Karpas-422 (cell line): ENCODE measurements at regions not wholly inside any gene's neighbourhood (a gene's known extent, or its start where the extent isn't known, plus 50 kb on each side); places are given as distances from the start of the nearest gene placed in this dataset.
"Not testable (repeated sequence)": the region's sequence is repeated elsewhere in the genome, so short reads cannot be mapped to it uniquely, and the experiment has no call there.

ENCODE experiments used
- DNase-seq: peaks from one replicate; pipeline ENCODE4 v3.0.0-alpha.2; 2015
- H2AFZ ChIP-seq: fragments of 200-600 bp; sonication (generic); 2 replicates; pipeline ENCODE4 v1.6.1; 2014; ENCODE audit warnings: antibody characterized with exemption, low read length, mixed read lengths
- H3K27ac ChIP-seq: fragments of 200-600 bp; sonication (generic); 2 replicates; pipeline ENCODE4 v1.5.1; 2014; ENCODE audit warnings: mild to moderate bottlenecking, low read length, moderate library complexity
- H3K27me3 ChIP-seq: fragments of 200-600 bp; sonication (generic); 2 replicates; pipeline ENCODE4 v1.6.1; 2014; ENCODE audit warnings: low read length, mixed read lengths
- H3K36me3 ChIP-seq: fragments of 200-600 bp; sonication (generic); 2 replicates; pipeline ENCODE4 v1.6.1; 2014; ENCODE audit warnings: low read length, mixed read lengths; ENCODE audit not compliant: insufficient read depth
- H3K4me1 ChIP-seq: fragments of 200-600 bp; sonication (generic); 2 replicates; pipeline ENCODE4 v1.6.1; 2014; ENCODE audit warnings: mild to moderate bottlenecking, low read length, mixed read lengths
- H3K4me2 ChIP-seq: fragments of 200-600 bp; sonication (generic); 2 replicates; pipeline ENCODE4 v1.6.1; 2014; ENCODE audit warnings: low read length, low read depth, mild to moderate bottlenecking; ENCODE audit not compliant: poor library complexity, severe bottlenecking
- H3K4me3 ChIP-seq: fragments of 200-600 bp; sonication (generic); 2 replicates; pipeline ENCODE4 v1.5.1; 2014; ENCODE audit warnings: mild to moderate bottlenecking, antibody characterized with exemption, low read length, mixed read lengths
- H3K79me2 ChIP-seq: fragments of 200-600 bp; sonication (generic); 2 replicates; pipeline ENCODE4 v1.6.1; 2014; ENCODE audit warnings: mild to moderate bottlenecking, low read length, mixed read lengths
- H3K9ac ChIP-seq: fragments of 200-600 bp; sonication (generic); 2 replicates; pipeline ENCODE4 v1.6.0; 2014; ENCODE audit warnings: low read length
- H3K9me2 ChIP-seq: fragments of 200-600 bp; sonication (generic), shearing (Covaris generic); replicated peaks from 2 replicates; pipeline ENCODE4 v1.6.0; 2014; ENCODE audit warnings: mild to moderate bottlenecking, low read length, moderate library complexity; ENCODE audit not compliant: insufficient read depth
- H3K9me3 ChIP-seq: fragments of 300-700, 200-600 bp; sonication (generic); 2 replicates; pipeline ENCODE4 v1.6.1; 2014; ENCODE audit warnings: low read length, mixed read lengths
- H4K20me1 ChIP-seq: fragments of 200-600 bp; sonication (generic); 2 replicates; pipeline ENCODE4 v1.6.1; 2014; ENCODE audit warnings: mild to moderate bottlenecking, antibody characterized with exemption, low read length, low read depth; ENCODE audit not compliant: insufficient read depth

GRCh38 chrX:47746446-47746845 is 87.5 kb upstream of the UXT start:
- no peak overlapping the region for H3K27ac ChIP-seq
- no peaks in the 10 kb centered on the region for H3K79me2 ChIP-seq
- no peaks in the 10 kb centered on the region for H3K4me1 ChIP-seq
- no peak overlapping the region for H3K4me3 ChIP-seq
- H3K9me2 ChIP-seq: no peaks in the 10 kb centered on the region
- H3K36me3 ChIP-seq: no peaks in the 10 kb centered on the region
- H3K9ac ChIP-seq: no peak overlapping the region
- no peaks in the 10 kb centered on the region for H4K20me1 ChIP-seq
- no peaks in the 10 kb centered on the region for H3K9me3 ChIP-seq
- H3K27me3 ChIP-seq: no peaks in the 10 kb centered on the region
- no peak overlapping the region for H3K4me2 ChIP-seq
- no peak for DNase-seq
- no peak overlapping the region for H2AFZ ChIP-seq

- Histone ChIP-seq H3K9me2 (no peaks in the 10 kb centered on the region), H3K27me3 (no peaks in the 10 kb centered on the region), H4K20me1 (no peaks in the 10 kb centered on the region), H3K4me3 (no peak overlapping the region), H2AFZ (no peak overlapping the region), H3K4me2 (no peak overlapping the region), H3K36me3 (no peaks in the 10 kb centered on the region), H3K27ac (no peak overlapping the region), H3K9me3 (no peaks in the 10 kb centered on the region), H3K79me2 (no peaks in the 10 kb centered on the region), H3K4me1 (no peaks in the 10 kb centered on the region), H3K9ac (no peak overlapping the region)
- DNase-seq: no peak
Observed at GRCh38 chrX:47745416-47745815, 86.4 kb upstream of the UXT start.

GRCh38 chrX:47743504-47743903 is 84.5 kb upstream of the UXT start:
- Histone ChIP-seq H2AFZ (no peak overlapping the region), H3K4me2 (no peak overlapping the region), H3K27ac (no peak overlapping the region), H3K9me3 (no peaks in the 10 kb centered on the region), H3K4me3 (no peak overlapping the region), H4K20me1 (no peaks in the 10 kb centered on the region), H3K79me2 (no peaks in the 10 kb centered on the region), H3K27me3 (no peaks in the 10 kb centered on the region), H3K9me2 (no peaks in the 10 kb centered on the region), H3K4me1 (no peaks in the 10 kb centered on the region), H3K9ac (no peak overlapping the region), H3K36me3 (no peaks in the 10 kb centered on the region)
- DNase-seq: no peak

GRCh38 chrX:47738870-47739269 is 79.9 kb upstream of the UXT start:
- not testable (repeated sequence) for H3K9ac ChIP-seq, DNase-seq, H3K79me2 ChIP-seq, H3K9me3 ChIP-seq, H3K4me2 ChIP-seq, H3K4me1 ChIP-seq, H3K36me3 ChIP-seq, H3K27ac ChIP-seq, H3K9me2 ChIP-seq, H2AFZ ChIP-seq, H3K4me3 ChIP-seq, H3K27me3 ChIP-seq, H4K20me1 ChIP-seq

GRCh38 chrX:47723689-47724088 is 64.7 kb upstream of the UXT start:
- Histone ChIP-seq H3K79me2 (no peaks in the 10 kb centered on the region), H3K27me3 (no peaks in the 10 kb centered on the region), H3K9me3 (no peaks in the 10 kb centered on the region), H3K27ac (no peak overlapping the region), H3K4me2 (no peak overlapping the region), H3K9ac (no peak overlapping the region), H3K4me3 (no peak overlapping the region), H2AFZ (no peak overlapping the region), H3K9me2 (no peaks in the 10 kb centered on the region), H4K20me1 (no peaks in the 10 kb centered on the region), H3K36me3 (no peaks in the 10 kb centered on the region), H3K4me1 (no peaks in the 10 kb centered on the region)
- peak; percentile 56 for DNase-seq

GRCh38 chrX:47723083-47723482 is 64.1 kb upstream of the UXT start:
- no peaks in the 10 kb centered on the region for H3K9me2 ChIP-seq
- no peak overlapping the region for H2AFZ ChIP-seq
- H3K79me2 ChIP-seq: no peaks in the 10 kb centered on the region
- H3K27ac ChIP-seq: no peak overlapping the region
- H3K9ac ChIP-seq: no peak overlapping the region
- H3K4me3 ChIP-seq: no peak overlapping the region
- no peaks in the 10 kb centered on the region for H3K27me3 ChIP-seq
- no peak for DNase-seq
- no peaks in the 10 kb centered on the region for H3K4me1 ChIP-seq
- no peaks in the 10 kb centered on the region for H3K36me3 ChIP-seq
- no peaks in the 10 kb centered on the region for H3K9me3 ChIP-seq
- no peak overlapping the region for H3K4me2 ChIP-seq
- H4K20me1 ChIP-seq: no peaks in the 10 kb centered on the region

GRCh38 chrX:47722260-47722659 is 63.3 kb upstream of the UXT start:
- H3K4me2 ChIP-seq: no peak overlapping the region
- no peaks in the 10 kb centered on the region for H3K9me2 ChIP-seq
- no peaks in the 10 kb centered on the region for H3K9me3 ChIP-seq
- DNase-seq: no peak
- H3K4me3 ChIP-seq: no peak overlapping the region
- H3K27ac ChIP-seq: no peak overlapping the region
- H3K79me2 ChIP-seq: no peaks in the 10 kb centered on the region
- H3K4me1 ChIP-seq: no peaks in the 10 kb centered on the region
- H3K9ac ChIP-seq: no peak overlapping the region
- no peaks in the 10 kb centered on the region for H3K36me3 ChIP-seq
- H2AFZ ChIP-seq: no peak overlapping the region
- H3K27me3 ChIP-seq: no peaks in the 10 kb centered on the region
- H4K20me1 ChIP-seq: no peaks in the 10 kb centered on the region

- H3K4me3 ChIP-seq: not testable (repeated sequence)
Observed at GRCh38 chrX:47715078-47715477, 56.1 kb upstream of the UXT start.

GRCh38 chrX:47712675-47713074 is 53.7 kb upstream of the UXT start:
- H3K36me3 ChIP-seq, DNase-seq, H3K4me1 ChIP-seq, H3K27ac ChIP-seq, H3K9me3 ChIP-seq, H3K9ac ChIP-seq, H4K20me1 ChIP-seq, H3K27me3 ChIP-seq, H2AFZ ChIP-seq, H3K4me3 ChIP-seq, H3K79me2 ChIP-seq, H3K9me2 ChIP-seq, H3K4me2 ChIP-seq: not testable (repeated sequence)

More at GRCh38 chrX:47715078-47715477, 56.1 kb upstream of the UXT start:
- H2AFZ ChIP-seq, H3K36me3 ChIP-seq, H4K20me1 ChIP-seq, H3K4me2 ChIP-seq, H3K9ac ChIP-seq, DNase-seq, H3K4me1 ChIP-seq, H3K79me2 ChIP-seq, H3K9me2 ChIP-seq, H3K27me3 ChIP-seq, H3K9me3 ChIP-seq, H3K27ac ChIP-seq: not testable (repeated sequence)
